Adrenal gland (tissue), 9 donors: ENCODE measurements at regions not wholly inside any gene's neighbourhood (a gene's known extent, or its start where the extent isn't known, plus 50 kb on each side); places are given as distances from the start of the nearest gene placed in this dataset.
A peak's percentile ranks its signal among the peaks of the same experiment; 100 is the strongest.

Experiments
- DNase-seq, 7 donors: peaks; one replicate each; pipeline ENCODE4 v3.0.0-alpha.2; 2019 to 2020
- H3K27ac ChIP-seq, 5 donors: fragments of 200-600 bp; sonication (generic) in 4 of 5; 1 replicate in 3 of 5; 2 replicates in 2 of 5; pipeline versions ENCODE4 v1.5.1 to v1.8.0; 2016 to 2020; ENCODE audit warnings: mild to moderate bottlenecking in 1 of 5
- H3K27me3 ChIP-seq: fragments of 200-600 bp; 2 replicates; pipeline ENCODE4 v1.8.0; 2021
- H3K36me3 ChIP-seq, 2 donors: fragments of 200-600 bp; replicated peaks in 1 of 2; 1 replicate in 1 of 2; 2 replicates in 1 of 2; pipeline versions ENCODE4 v1.5.1 to v1.8.0; 2018 to 2022
- H3K4me1 ChIP-seq, 2 donors: fragments of 200-600 bp; replicated peaks in 1 of 2; 1 replicate in 1 of 2; 2 replicates in 1 of 2; pipeline versions ENCODE4 v1.5.1 to v1.8.0; 2018 to 2021
- H3K4me3 ChIP-seq, 4 donors: fragments of 200-600 bp; sonication (generic) in 3 of 4; one replicate each; pipeline ENCODE4 v1.5.1; 2016 to 2018
- H3K9me3 ChIP-seq, 3 donors: fragments of 200-600 bp; sonication (generic) in 1 of 3; replicated peaks in 1 of 3; 1 replicate in 2 of 3; 2 replicates in 1 of 3; pipeline versions ENCODE4 v1.5.1 to v1.8.0; 2016 to 2021
- CTCF ChIP-seq, 6 experiments: fragments of 450-650 bp in 4 of 6; fragments of 200-600 bp in 2 of 6; sonication (generic) in 1 of 6; IDR thresholded peaks; 1 replicate in 5 of 6; 2 replicates in 1 of 6; pipeline versions ENCODE4 v1.5.1 to v1.8.0; 2016 to 2021; ENCODE audit warnings: antibody characterized with exemption in 6 of 6, mild to moderate bottlenecking in 2 of 6, moderate library complexity in 1 of 6
- POLR2A ChIP-seq, 2 donors: fragments of 450-650 bp; IDR thresholded peaks; one replicate each; pipeline ENCODE4 v1.6.1; 2017; ENCODE audit warnings: antibody characterized with exemption in 2 of 2, mild to moderate bottlenecking in 2 of 2, moderate library complexity in 1 of 2
- WGBS, 4 donors: extraction: QIAGEN DNeasy Blood & Tissue Kit in 2 of 4; methylation state at CpG; one replicate each; pipeline versions ENCODE4 v1.1.5 to v1.1.7; 2013 to 2017; 5-methylcytosine and 5-hydroxymethylcytosine counted together
- intact Hi-C, 2 donors: fragments of 100-400 bp; cut with DNase I; formaldehyde crosslinking; loops; one replicate each; pipeline versions ENCODE4 v1.14.1 to v1.15.0; 2022 to 2023
- donor health status: healthy with polysubstance abuse.
- donor health status: Bipolar disorder and iron deficiency.
- donor health status: DM: yes; HTN: yes; CAD: no.
- donor health status: DM: no; HTN: no; CAD: no.
- donor health status: DM: no; HTN: no; CAD: no.

- Histone ChIP-seq H3K27me3 (no peaks in the 10 kb centered on the region), H3K9me3 (no peaks in the 10 kb centered on the region), H3K27ac (no peak overlapping the region), H3K36me3 (no peaks in the 10 kb centered on the region), H3K4me1 (peaks cover 0 to 3% of the 10 kb centered on the region in 2 donors), H3K4me3 (no peak overlapping the region)
- intact Hi-C loops, result loop anchor here in 1 of 2 donors (10.0 kb wide), 1 partner anchor 250 kb away; no protein-coding TSS in a partner anchor
- TF ChIP-seq CTCF (IDR thresholded peaks at IDR 0.05) (no peak), POLR2A (IDR thresholded peaks at IDR 0.05) (no peak)
- 67 to 90% (median 83%) methylated on average over 1 of the region's 1 CpG; no CpG with 5 or more reads in 1 of the 4 donors for WGBS, 4 donors
- no peak for DNase-seq
Measured at GRCh38 chr4:149995134-149995756, 83.0 kb upstream of the DCLK2 start.

GRCh38 chr4:149997881-149998421 is 80.3 kb upstream of the DCLK2 start:
- 32 to 46% (median 38%) methylated on average over 4 of the region's 4 CpGs for WGBS, 4 donors
- Histone ChIP-seq H3K4me3 (no peak overlapping the region), H3K27ac (peak overlapping the region in 1 of 5 donors; percentile 8), H3K4me1 (peaks cover 0 to 3% of the 10 kb centered on the region in 2 donors), H3K27me3 (no peaks in the 10 kb centered on the region), H3K36me3 (no peaks in the 10 kb centered on the region), H3K9me3 (no peaks in the 10 kb centered on the region)
- no peak for TF ChIP-seq POLR2A (IDR thresholded peaks at IDR 0.05)
- no peak for TF ChIP-seq CTCF (IDR thresholded peaks at IDR 0.05)
- peak in 1 of 7 donors; percentile 13 for DNase-seq
- intact Hi-C loops, result loop anchor here in 1 of 2 donors (10.0 kb wide), 1 partner anchor 247 kb away; no protein-coding TSS in a partner anchor

- WGBS, 4 donors, result 11 to 14% (median 13%) methylated on average over 3 of the region's 3 CpGs
- TF ChIP-seq POLR2A (IDR thresholded peaks at IDR 0.05), result no peak
- peak; percentile 42 to 82 (median 70) for TF ChIP-seq CTCF (IDR thresholded peaks at IDR 0.05)
- Histone ChIP-seq H3K27ac (no peak overlapping the region), H3K27me3 (no peaks in the 10 kb centered on the region), H3K36me3 (no peaks in the 10 kb centered on the region), H3K4me3 (no peak overlapping the region), H3K9me3 (no peaks in the 10 kb centered on the region), H3K4me1 (peaks cover 0 to 3% of the 10 kb centered on the region in 2 donors)
- peak in 6 of 7 donors; percentile 43 to 61 (median 46) for DNase-seq
- intact Hi-C loops, result loop anchor here (10.0 kb wide), 2 partner anchors 215 to 245 kb away; no protein-coding TSS in a partner anchor
Measured at GRCh38 chr4:149999485-150000074, 78.7 kb upstream of the DCLK2 start.

- peaks cover 0 to 7% of the 10 kb centered on the region in 2 donors for H3K4me1 ChIP-seq
- intact Hi-C loops, result loop anchor here (10.0 kb wide), 2 partner anchors 213 to 243 kb away; no protein-coding TSS in a partner anchor
- no peaks in the 10 kb centered on the region for H3K9me3 ChIP-seq
- DNase-seq, result no peak
- no peak for TF ChIP-seq POLR2A (IDR thresholded peaks at IDR 0.05)
- H3K27me3 ChIP-seq, result no peaks in the 10 kb centered on the region
- 85 to 97% (median 87%) methylated on average over 5 of the region's 5 CpGs for WGBS, 4 donors
- no peaks in the 10 kb centered on the region for H3K36me3 ChIP-seq
- no peak overlapping the region for H3K4me3 ChIP-seq
- no peak overlapping the region for H3K27ac ChIP-seq
Measured at GRCh38 chr4:150001815-150002214, 76.4 kb upstream of the DCLK2 start.
